SK-N-MC (cell line): ENCODE measurements at regions not wholly inside any gene's neighbourhood (a gene's known extent, or its start where the extent isn't known, plus 50 kb on each side); places are given as distances from the start of the nearest gene placed in this dataset.

Experiments used
- DNase-seq: peaks from one replicate; pipeline ENCODE4 v3.0.0-alpha.2; 2011; ENCODE audit warnings: low read depth, low spot score
- H3K27ac ChIP-seq: fragments of 200-600 bp; sonication (generic); 2 replicates; pipeline ENCODE4 v1.5.1; 2016; ENCODE audit warnings: mixed run types
- H3K36me3 ChIP-seq: fragments of 200-600 bp; sonication (generic); 2 replicates; pipeline ENCODE4 v1.6.1; 2017; ENCODE audit warnings: antibody characterized with exemption, low read length, mixed read lengths; ENCODE audit not compliant: insufficient read depth
- H3K4me3 ChIP-seq: fragments of 200-600 bp; sonication (generic); 2 replicates; pipeline ENCODE4 v1.5.1; 2016
- H3K9ac ChIP-seq: fragments of 200-600 bp; sonication (generic); 2 replicates; pipeline ENCODE4 v1.8.0; 2017; ENCODE audit warnings: mixed run types, mixed read lengths; ENCODE audit not compliant: insufficient read length
- H3K9me3 ChIP-seq: fragments of 200-600 bp; sonication (generic); 2 replicates; pipeline ENCODE4 v1.6.1; 2017; ENCODE audit warnings: low read depth, mild to moderate bottlenecking, antibody characterized with exemption, low read length, moderate library complexity, mixed read lengths
- EZH2 ChIP-seq: fragments of 200-600 bp; sonication (generic); IDR thresholded peaks from one replicate; pipeline ENCODE4 v1.6.1; 2017; ENCODE audit warnings: antibody characterized with exemption
- FOXP2 ChIP-seq: optimal IDR thresholded peaks from 2 replicates; pipeline ENCODE3; 2011; ENCODE audit warnings: mild to moderate bottlenecking, moderate library complexity; ENCODE audit not compliant: insufficient read depth; ENCODE audit errors: extremely low read length, control extremely low read depth
- POLR2AphosphoS5 ChIP-seq: IDR thresholded peaks from 2 replicates; pipeline ENCODE4 v1.6.1; 2012; ENCODE audit warnings: mild to moderate bottlenecking, low read depth, low read length, borderline replicate concordance

GRCh38 chr1:214793708-214794107 lies 190.7 kb downstream of the CENPF start:
- Histone ChIP-seq H3K9me3 (no peaks in the 10 kb centered on the region), H3K36me3 (no peaks in the 10 kb centered on the region), H3K4me3 (no peak overlapping the region), H3K9ac (no peak overlapping the region), H3K27ac (no peak overlapping the region)
- DNase-seq: no peak
- TF ChIP-seq POLR2AphosphoS5 (no peak), EZH2 (no peak), FOXP2 (no peak)

- DNase-seq: no peak
- H3K4me3 ChIP-seq: no peak overlapping the region
- TF ChIP-seq EZH2 (no peak), POLR2AphosphoS5 (no peak), FOXP2 (no peak)
- H3K9ac ChIP-seq: no peak overlapping the region
- H3K27ac ChIP-seq: no peak overlapping the region
- H3K36me3 ChIP-seq: no peaks in the 10 kb centered on the region
- no peaks in the 10 kb centered on the region for H3K9me3 ChIP-seq
Observed at GRCh38 chr1:214801191-214801590, 198.2 kb downstream of the CENPF start.

DNA sequence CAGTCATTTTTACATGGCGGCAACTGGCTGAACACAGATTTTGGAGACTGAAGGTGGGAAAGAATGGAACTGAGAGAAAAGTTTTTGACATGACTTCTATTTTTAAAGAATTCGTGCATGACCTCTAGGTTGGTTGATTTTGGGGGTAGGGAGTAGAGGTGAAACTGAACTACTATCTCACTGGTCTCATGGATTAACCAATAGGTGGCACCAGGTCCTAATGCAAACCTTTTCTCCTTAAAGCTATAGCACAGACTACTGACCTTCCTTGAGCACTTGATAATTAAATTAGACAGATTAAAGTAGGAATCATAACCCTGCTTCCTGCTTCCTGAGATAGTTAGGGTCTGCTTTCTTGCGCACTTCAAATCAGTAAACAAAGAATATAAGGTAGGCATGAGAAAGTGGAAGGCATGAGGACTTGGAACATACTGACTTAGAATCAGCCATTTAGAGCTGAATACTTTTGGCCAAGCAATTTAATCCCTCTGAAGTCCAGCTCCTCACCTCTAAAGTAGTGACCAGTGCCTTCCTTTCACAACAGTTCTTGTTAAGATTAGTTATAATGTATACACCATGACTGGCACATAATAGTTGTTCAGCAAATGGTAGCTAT lies 206.0 kb downstream of the CENPF start:
- DNase-seq: no peak
- TF ChIP-seq FOXP2 (no peak), POLR2AphosphoS5 (no peak), EZH2 (no peak)
- H3K9me3 ChIP-seq: no peaks in the 10 kb centered on the region
- no peak overlapping the region for H3K9ac ChIP-seq
- no peak overlapping the region for H3K4me3 ChIP-seq
- no peak overlapping the region for H3K27ac ChIP-seq
- H3K36me3 ChIP-seq: no peaks in the 10 kb centered on the region

DNA sequence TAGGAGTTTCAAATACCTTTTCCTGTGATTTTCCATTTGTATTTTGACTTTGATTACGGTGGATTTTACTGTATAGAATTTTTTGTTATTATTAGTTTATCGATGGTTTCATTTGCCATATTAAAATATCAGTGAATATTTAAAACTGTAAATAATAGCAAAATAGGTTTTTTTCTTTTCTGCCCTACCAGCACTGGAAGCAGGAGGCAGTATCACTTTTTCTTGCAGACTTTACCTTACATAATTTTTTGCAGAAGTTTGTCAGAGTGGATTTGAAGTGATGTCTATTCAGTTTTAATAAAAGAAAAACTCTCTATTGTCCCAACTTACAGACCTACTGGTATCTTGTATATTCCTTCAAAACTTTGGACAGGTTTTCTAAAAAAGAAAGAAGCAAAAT lies 213.6 kb downstream of the CENPF start:
- no peaks in the 10 kb centered on the region for H3K36me3 ChIP-seq
- H3K4me3 ChIP-seq: no peak overlapping the region
- H3K9me3 ChIP-seq: no peaks in the 10 kb centered on the region
- TF ChIP-seq EZH2: no peak
- TF ChIP-seq POLR2AphosphoS5: no peak
- no peak for TF ChIP-seq FOXP2
- no peak overlapping the region for H3K27ac ChIP-seq
- DNase-seq: no peak
- H3K9ac ChIP-seq: no peak overlapping the region

GRCh38 chr1:214823311-214824117 lies 220.5 kb downstream of the CENPF start:
- no peak for DNase-seq
- H3K36me3 ChIP-seq: no peaks in the 10 kb centered on the region
- H3K9me3 ChIP-seq: no peaks in the 10 kb centered on the region
- TF ChIP-seq EZH2 (no peak), POLR2AphosphoS5 (no peak), FOXP2 (no peak)
- H3K9ac ChIP-seq: no peak overlapping the region
- H3K27ac ChIP-seq: no peak overlapping the region
- no peak overlapping the region for H3K4me3 ChIP-seq

- no peak for TF ChIP-seq POLR2AphosphoS5
- no peak for TF ChIP-seq EZH2
- no peak for TF ChIP-seq FOXP2
- no peak overlapping the region for H3K9ac ChIP-seq
- no peaks in the 10 kb centered on the region for H3K9me3 ChIP-seq
- H3K27ac ChIP-seq: no peak overlapping the region
- no peak for DNase-seq
- H3K4me3 ChIP-seq: no peak overlapping the region
- no peaks in the 10 kb centered on the region for H3K36me3 ChIP-seq
Observed at GRCh38 chr1:214824763-214825162, 221.8 kb downstream of the CENPF start.

DNA sequence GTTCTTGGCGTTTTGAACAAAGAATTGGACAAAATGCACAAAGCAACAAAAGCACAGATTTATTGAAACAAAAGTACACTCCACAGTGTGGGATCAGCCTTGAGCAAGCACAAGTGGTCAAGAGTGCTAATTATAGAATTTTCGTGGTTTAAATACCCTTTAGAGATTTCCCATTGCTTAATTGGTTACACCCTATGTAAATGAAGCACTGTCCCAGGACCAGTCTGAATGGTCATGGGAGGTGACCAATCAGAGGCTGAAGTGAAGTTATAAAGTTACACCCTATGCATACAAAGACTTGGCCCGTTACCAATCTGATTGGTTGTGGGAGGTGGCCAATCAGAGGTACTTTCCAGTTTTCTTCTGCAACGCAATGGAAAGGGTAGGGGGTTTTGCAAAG lies 223.6 kb downstream of the CENPF start:
- Histone ChIP-seq H3K27ac (no peak overlapping the region), H3K9me3 (no peaks in the 10 kb centered on the region), H3K36me3 (no peaks in the 10 kb centered on the region), H3K4me3 (no peak overlapping the region), H3K9ac (no peak overlapping the region)
- TF ChIP-seq FOXP2 (no peak), EZH2 (no peak), POLR2AphosphoS5 (no peak)
- no peak for DNase-seq

DNA sequence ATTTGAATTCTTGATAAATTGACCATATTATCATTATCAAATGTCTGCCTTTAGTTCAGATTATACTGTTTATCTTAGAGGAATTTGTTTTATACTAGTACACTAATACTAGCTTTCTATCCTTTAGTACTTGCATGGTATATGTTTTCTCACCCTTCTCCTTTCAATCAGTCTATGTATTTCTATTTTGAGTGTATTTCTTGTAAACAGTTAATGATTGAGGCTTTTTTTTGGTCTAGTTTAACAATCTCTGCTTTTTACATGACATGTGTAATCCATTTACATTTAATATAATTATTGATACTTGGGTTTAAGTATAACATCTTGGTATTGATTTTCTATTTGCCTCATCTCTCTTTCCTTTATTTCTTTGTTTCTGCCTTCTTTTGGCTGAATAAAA lies 224.9 kb downstream of the CENPF start:
- Histone ChIP-seq H3K9ac (no peak overlapping the region), H3K36me3 (no peaks in the 10 kb centered on the region), H3K27ac (no peak overlapping the region), H3K4me3 (no peak overlapping the region), H3K9me3 (no peaks in the 10 kb centered on the region)
- no peak for DNase-seq
- TF ChIP-seq FOXP2: no peak
- no peak for TF ChIP-seq EZH2
- TF ChIP-seq POLR2AphosphoS5: no peak

GRCh38 chr1:214830941-214831340 lies 227.9 kb downstream of the CENPF start:
- no peak overlapping the region for H3K9ac ChIP-seq
- no peaks in the 10 kb centered on the region for H3K9me3 ChIP-seq
- no peak overlapping the region for H3K27ac ChIP-seq
- DNase-seq: no peak
- no peaks in the 10 kb centered on the region for H3K36me3 ChIP-seq
- TF ChIP-seq POLR2AphosphoS5 (no peak), EZH2 (no peak), FOXP2 (no peak)
- H3K4me3 ChIP-seq: no peak overlapping the region
